ENCODE measurements at regions not wholly inside any gene's neighbourhood (a gene's known extent, or its start where the extent isn't known, plus 50 kb on each side); places are given as distances from the start of the nearest gene placed in this dataset.

DNA sequence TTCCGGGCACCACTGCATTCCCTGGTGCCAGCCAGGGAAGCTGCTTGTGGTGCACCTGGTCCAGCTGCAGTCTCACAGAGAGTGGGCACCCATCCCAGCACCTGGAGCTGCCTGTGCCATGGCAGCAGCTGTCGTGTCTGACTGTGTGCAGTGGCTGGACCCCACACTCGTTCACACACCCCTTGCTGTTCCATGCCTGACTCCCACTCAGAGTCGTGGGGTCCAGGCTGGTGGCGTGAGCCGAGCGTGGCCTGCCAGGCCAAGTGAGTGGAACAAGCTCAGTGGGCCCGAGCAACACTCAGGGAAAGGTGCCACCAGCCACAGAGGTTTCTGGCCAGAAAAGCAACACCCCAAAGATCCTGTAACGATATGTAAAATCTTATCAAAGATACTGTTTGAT is 97.2 kb upstream of the KCNK1 start:
- H3K4me3 ChIP-seq (ENCODE audit: extremely low read depth, insufficient read depth, low read length, poor library complexity, severe bottlenecking) = no peak overlapping the region
- H3K36me3 ChIP-seq (ENCODE audit: control insufficient read depth, insufficient read depth, low read length) = no peaks in the 10 kb centered on the region
- H3K9me3 ChIP-seq (ENCODE audit: control insufficient read depth, low read length) = no peaks in the 10 kb centered on the region
- H3K27ac ChIP-seq (ENCODE audit: low read depth, low read length, severe bottlenecking) = no peak overlapping the region
- no peaks in the 10 kb centered on the region for H3K4me1 ChIP-seq (ENCODE audit: control insufficient read depth, insufficient read depth, low read length, poor library complexity, severe bottlenecking)
- 91 to 93% methylated on average over 6 to 8 of the region's 9 CpGs for WGBS, 2 experiments (ENCODE audit: insufficient coverage in 2 of 2)

DNA sequence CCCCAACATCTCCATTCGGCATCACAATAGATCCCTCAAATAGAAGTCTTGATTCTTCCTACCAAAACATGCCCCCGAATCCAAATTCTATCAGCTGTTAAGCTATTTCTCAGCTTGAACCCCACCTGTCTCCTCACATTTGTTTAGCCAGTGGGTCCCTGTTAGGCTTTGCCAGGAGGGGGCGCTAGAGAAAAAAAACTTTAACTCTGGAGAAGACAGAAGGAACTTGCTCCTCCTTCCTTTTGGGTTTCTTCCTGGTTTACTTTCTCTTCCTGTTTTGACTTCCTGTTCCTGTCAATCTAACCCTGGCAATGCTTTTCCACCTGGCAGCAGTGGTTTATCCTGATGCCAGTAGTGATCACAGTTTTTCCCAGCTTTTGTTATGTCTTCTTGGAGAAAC is 95.6 kb upstream of the KCNK1 start:
- Histone ChIP-seq H3K36me3 (ENCODE audit: control insufficient read depth, insufficient read depth, low read length) (no peaks in the 10 kb centered on the region), H3K4me3 (ENCODE audit: extremely low read depth, insufficient read depth, low read length, poor library complexity, severe bottlenecking) (no peak overlapping the region), H3K27ac (ENCODE audit: low read depth, low read length, severe bottlenecking) (no peak overlapping the region), H3K4me1 (ENCODE audit: control insufficient read depth, insufficient read depth, low read length, poor library complexity, severe bottlenecking) (no peaks in the 10 kb centered on the region), H3K9me3 (ENCODE audit: control insufficient read depth, low read length) (no peaks in the 10 kb centered on the region)
- WGBS, 2 experiments (ENCODE audit: insufficient coverage in 2 of 2) = 60 to 71% methylated on average over 3 of the region's 3 CpGs

DNA sequence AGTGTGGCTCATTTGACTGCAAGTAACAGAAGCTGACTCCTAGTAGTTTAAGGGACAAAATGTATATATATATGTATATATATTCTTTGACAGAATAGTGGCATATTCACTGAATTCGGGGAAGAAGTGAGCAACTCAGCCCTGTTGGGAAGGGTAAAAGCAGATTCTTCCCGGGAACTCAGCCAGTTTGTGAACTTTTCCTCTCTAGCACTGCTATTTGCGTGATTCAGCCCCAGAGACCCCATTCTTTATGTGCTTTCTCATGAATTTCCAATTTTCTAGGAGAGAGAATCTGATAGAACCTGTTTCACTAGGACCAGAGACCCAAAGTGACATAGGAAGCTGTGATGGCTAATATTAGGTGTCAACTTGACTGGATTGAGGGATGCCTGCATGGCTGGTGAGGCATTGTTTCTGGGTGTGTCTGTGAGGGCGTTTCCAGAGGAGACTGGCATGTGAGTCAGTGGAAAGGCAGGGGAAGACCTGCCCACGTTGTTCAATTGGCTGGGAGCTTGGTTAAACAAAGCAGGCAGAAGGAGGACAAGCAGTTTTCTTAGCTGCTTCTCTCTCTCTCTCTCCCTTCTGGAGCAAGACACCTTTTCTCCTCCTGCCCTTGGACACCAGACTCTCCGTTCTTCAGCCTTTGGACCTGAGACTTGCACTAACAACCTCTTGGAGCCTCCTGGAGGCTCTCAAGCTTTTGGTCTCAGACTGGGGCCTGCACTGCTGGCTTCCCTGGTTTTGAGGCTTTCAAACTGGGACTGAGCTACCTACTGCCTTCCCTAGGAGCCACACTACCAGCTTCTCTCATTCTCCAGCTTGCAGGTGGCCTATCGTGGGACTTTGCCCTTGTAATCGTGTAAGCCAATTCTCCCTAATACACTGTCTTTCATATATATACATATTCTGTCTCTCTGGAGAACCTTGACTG is 93.4 kb upstream of the KCNK1 start:
- 72 to 74% methylated on average over 5 to 7 of the region's 8 CpGs for WGBS, 2 experiments (ENCODE audit: insufficient coverage in 2 of 2)
- no peak overlapping the region for H3K27ac ChIP-seq (ENCODE audit: low read depth, low read length, severe bottlenecking)
- no peaks in the 10 kb centered on the region for H3K36me3 ChIP-seq (ENCODE audit: control insufficient read depth, insufficient read depth, low read length)
- H3K9me3 ChIP-seq (ENCODE audit: control insufficient read depth, low read length) = no peaks in the 10 kb centered on the region
- H3K4me3 ChIP-seq (ENCODE audit: extremely low read depth, insufficient read depth, low read length, poor library complexity, severe bottlenecking) = no peak overlapping the region
- no peaks in the 10 kb centered on the region for H3K4me1 ChIP-seq (ENCODE audit: control insufficient read depth, insufficient read depth, low read length, poor library complexity, severe bottlenecking)

DNA sequence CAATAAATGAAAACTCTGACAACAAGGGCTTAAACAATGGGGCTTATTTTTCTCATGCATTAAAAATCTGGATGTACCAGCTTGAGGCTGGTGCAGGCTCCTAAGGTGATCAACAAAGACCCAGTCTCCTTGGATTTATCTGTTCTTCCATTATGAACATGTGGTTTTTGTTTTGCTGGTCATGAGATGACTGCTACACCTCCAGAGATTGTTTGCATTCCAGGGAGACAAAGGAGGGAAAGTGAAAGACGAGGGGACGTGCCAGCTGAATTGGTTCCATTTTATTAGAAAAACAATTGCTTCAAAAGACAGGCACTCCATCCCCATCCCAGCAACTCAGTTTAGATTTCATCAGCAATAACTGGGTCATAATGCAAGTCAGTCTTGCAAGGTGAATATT is 90.9 kb upstream of the KCNK1 start:
- WGBS, 2 experiments (ENCODE audit: insufficient coverage in 2 of 2) = 20% methylated on average over 1 of the region's 2 CpGs; no CpG with 5 or more reads in 1 of the 2 experiments
- no peak overlapping the region for H3K4me3 ChIP-seq (ENCODE audit: extremely low read depth, insufficient read depth, low read length, poor library complexity, severe bottlenecking)
- H3K27ac ChIP-seq (ENCODE audit: low read depth, low read length, severe bottlenecking) = no peak overlapping the region
- no peaks in the 10 kb centered on the region for H3K4me1 ChIP-seq (ENCODE audit: control insufficient read depth, insufficient read depth, low read length, poor library complexity, severe bottlenecking)
- no peaks in the 10 kb centered on the region for H3K36me3 ChIP-seq (ENCODE audit: control insufficient read depth, insufficient read depth, low read length)
- no peaks in the 10 kb centered on the region for H3K9me3 ChIP-seq (ENCODE audit: control insufficient read depth, low read length)

DNA sequence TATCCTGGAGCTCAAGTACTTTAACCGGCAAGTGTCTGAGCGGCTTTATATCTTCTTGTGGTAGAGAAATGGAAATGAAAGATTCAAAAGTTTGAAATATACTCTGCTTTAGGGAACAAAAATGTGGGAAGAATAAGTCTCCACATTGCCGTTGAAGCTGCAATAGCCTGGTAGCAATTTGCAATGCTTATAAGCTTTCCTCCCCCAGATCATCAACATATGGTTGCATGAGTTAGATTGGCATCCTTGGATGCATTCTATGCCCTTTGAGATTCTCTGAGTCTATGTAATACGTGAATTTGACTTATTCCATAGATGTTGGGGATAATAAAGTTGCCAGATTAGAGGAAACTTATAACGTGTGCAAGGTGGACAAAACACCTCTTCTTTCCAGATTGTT is 86.1 kb upstream of the KCNK1 start:
- H3K4me3 ChIP-seq (ENCODE audit: extremely low read depth, insufficient read depth, low read length, poor library complexity, severe bottlenecking) = no peak overlapping the region
- H3K36me3 ChIP-seq (ENCODE audit: control insufficient read depth, insufficient read depth, low read length) = no peaks in the 10 kb centered on the region
- no peak overlapping the region for H3K27ac ChIP-seq (ENCODE audit: low read depth, low read length, severe bottlenecking)
- no peaks in the 10 kb centered on the region for H3K9me3 ChIP-seq (ENCODE audit: control insufficient read depth, low read length)
- 82 to 100% methylated on average over 2 to 4 of the region's 5 CpGs for WGBS, 2 experiments (ENCODE audit: insufficient coverage in 2 of 2)
- no peaks in the 10 kb centered on the region for H3K4me1 ChIP-seq (ENCODE audit: control insufficient read depth, insufficient read depth, low read length, poor library complexity, severe bottlenecking)

DNA sequence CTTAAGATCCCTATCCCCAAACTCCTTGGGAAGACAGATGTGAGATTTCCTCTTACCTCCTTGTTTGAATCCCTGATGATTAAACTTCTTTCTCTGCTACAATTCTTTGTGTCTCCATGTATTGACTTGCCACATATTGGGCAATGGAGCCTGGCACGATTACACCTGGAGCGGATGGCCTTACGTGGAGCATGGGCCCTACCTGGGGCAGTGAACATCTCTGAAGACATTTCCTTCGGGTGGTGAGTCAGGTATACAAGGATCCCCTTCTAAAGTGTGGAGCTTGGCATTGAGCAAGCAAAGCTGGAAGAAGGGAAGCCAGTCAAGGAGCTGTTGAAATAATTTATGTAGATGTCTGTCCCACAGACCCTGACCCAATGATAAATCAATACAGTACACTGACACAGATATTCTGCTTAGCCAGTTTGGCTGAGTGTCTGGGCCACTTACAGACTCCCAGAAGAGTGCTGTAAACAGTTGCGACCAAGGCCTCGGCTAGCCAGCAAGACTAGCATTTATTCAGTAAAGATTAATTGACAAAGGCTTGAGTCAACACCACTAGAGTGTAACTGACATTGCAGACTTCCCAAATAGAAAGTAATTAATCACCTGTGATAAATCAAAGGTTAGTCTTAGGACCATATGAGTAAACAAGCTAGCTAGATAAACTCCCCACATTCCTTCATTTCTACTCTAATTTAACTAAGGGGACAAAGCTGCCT is 83.1 kb upstream of the KCNK1 start:
- H3K4me3 ChIP-seq (ENCODE audit: extremely low read depth, insufficient read depth, low read length, poor library complexity, severe bottlenecking) = no peak overlapping the region
- H3K36me3 ChIP-seq (ENCODE audit: control insufficient read depth, insufficient read depth, low read length) = no peaks in the 10 kb centered on the region
- no peaks in the 10 kb centered on the region for H3K4me1 ChIP-seq (ENCODE audit: control insufficient read depth, insufficient read depth, low read length, poor library complexity, severe bottlenecking)
- H3K9me3 ChIP-seq (ENCODE audit: control insufficient read depth, low read length) = no peaks in the 10 kb centered on the region
- H3K27ac ChIP-seq (ENCODE audit: low read depth, low read length, severe bottlenecking) = no peak overlapping the region
- 90 to 93% methylated on average over 4 to 6 of the region's 6 CpGs for WGBS, 2 experiments (ENCODE audit: insufficient coverage in 2 of 2)

DNA sequence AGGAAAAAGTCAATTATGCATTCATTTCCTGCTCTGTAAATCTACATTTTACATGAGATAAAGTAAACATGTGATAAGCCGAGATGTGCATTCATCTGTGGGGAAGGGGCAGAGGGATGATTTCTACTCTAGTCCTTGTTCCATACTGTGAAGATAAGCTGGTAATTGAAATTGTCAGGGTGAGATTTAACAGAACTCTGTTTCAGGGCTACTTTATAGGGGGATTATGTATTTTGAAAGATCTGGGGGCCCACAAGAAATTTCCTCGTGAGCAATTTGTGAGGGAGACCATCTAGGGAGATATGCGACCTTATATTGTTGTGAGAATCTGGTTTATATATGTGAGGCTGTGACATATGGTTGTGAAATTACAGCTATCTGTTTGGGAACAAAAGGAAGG is 73.1 kb upstream of the KCNK1 start:
- peak overlapping the region; percentile 7 for H3K27ac ChIP-seq (ENCODE audit: low read depth, low read length, severe bottlenecking)
- no peak overlapping the region for H3K4me3 ChIP-seq (ENCODE audit: extremely low read depth, insufficient read depth, low read length, poor library complexity, severe bottlenecking)
- peaks cover 5% of the 10 kb centered on the region for H3K9me3 ChIP-seq (ENCODE audit: control insufficient read depth, low read length)
- 82 to 89% methylated on average over 2 to 3 of the region's 3 CpGs for WGBS, 2 experiments (ENCODE audit: insufficient coverage in 2 of 2)
- peaks cover 17% of the 10 kb centered on the region for H3K4me1 ChIP-seq (ENCODE audit: control insufficient read depth, insufficient read depth, low read length, poor library complexity, severe bottlenecking)
- H3K36me3 ChIP-seq (ENCODE audit: control insufficient read depth, insufficient read depth, low read length) = no peaks in the 10 kb centered on the region

DNA sequence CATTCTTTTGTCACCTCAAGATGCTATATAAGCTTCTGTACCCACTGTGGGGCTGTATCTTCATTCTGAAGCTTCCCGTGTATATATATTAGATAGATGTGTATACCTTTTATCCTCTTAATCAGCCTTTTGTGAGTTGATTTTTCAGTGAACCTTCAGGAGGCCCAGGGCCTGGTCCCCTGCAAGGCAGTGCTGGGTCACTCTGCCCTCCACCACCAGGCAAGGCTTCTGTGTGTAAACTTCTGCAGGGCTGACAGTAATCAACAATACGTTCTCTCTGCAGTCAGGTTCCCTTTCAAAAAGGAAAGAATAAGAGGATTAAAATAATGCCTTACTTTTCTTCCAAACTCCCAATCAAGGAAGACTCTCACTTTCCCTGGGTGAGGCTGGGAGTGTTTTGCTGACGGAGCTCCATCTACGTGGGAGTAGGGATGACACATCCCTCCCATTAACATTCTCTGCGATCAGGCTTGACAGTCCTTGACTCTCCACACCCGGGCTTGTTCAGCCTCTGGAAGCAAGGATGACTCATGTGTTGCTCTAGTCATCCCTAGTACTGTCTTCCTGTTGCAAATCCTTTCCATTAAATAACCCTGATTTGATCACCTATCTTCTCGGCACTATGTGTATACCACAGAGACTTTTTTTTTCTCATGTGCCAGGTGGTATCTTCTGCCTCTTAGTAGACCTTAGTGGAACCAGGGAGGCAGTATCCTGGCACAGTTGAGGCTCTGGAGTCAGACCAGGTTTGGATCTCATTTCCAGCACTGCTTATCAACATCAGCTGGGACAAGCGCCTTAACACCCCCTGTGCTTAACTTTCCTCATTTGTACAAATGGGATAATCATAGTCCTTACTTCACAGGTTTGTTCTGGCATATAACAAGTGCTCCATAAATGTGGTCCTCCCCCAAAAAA is 70.3 kb upstream of the KCNK1 start:
- 14 to 44% methylated on average over 2 to 5 of the region's 8 CpGs for WGBS, 2 experiments (ENCODE audit: insufficient coverage in 2 of 2)

DNA sequence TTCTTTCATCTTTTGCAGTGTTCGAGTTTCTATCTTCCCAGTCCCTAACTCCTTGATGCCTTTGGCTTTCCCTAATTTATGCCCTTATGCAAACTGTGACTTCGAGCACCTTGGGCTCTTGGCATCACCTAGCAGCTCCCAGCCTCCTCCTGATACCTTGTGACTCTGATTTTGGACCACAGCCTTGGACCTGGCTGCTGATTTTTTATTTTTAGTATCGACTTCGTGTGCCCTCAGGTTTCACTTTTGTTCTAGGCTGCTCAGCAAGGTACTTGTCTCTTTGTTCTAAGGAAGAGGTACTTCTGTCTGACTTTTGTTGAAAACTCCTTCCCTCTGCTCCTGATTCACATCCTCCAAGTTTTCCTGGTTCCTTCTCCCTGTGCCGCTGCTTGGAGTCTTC is 69.6 kb upstream of the KCNK1 start:
- peak overlapping the region; percentile 68 for H3K27ac ChIP-seq (ENCODE audit: low read depth, low read length, severe bottlenecking)
- 84 to 93% methylated on average over 3 to 5 of the region's 5 CpGs for WGBS, 2 experiments (ENCODE audit: insufficient coverage in 2 of 2)
- no peaks in the 10 kb centered on the region for H3K36me3 ChIP-seq (ENCODE audit: control insufficient read depth, insufficient read depth, low read length)
- peaks cover 17% of the 10 kb centered on the region for H3K4me1 ChIP-seq (ENCODE audit: control insufficient read depth, insufficient read depth, low read length, poor library complexity, severe bottlenecking)
- peaks cover 5% of the 10 kb centered on the region for H3K9me3 ChIP-seq (ENCODE audit: control insufficient read depth, low read length)
- no peak overlapping the region for H3K4me3 ChIP-seq (ENCODE audit: extremely low read depth, insufficient read depth, low read length, poor library complexity, severe bottlenecking)

More for the DNA sequence above, 70.3 kb upstream of the KCNK1 start:
- Histone ChIP-seq H3K9me3 (ENCODE audit: control insufficient read depth, low read length) (peaks cover 5% of the 10 kb centered on the region), H3K4me1 (ENCODE audit: control insufficient read depth, insufficient read depth, low read length, poor library complexity, severe bottlenecking) (peaks cover 17% of the 10 kb centered on the region), H3K27ac (ENCODE audit: low read depth, low read length, severe bottlenecking) (peak overlapping the region; percentile 82), H3K36me3 (ENCODE audit: control insufficient read depth, insufficient read depth, low read length) (no peaks in the 10 kb centered on the region), H3K4me3 (ENCODE audit: extremely low read depth, insufficient read depth, low read length, poor library complexity, severe bottlenecking) (no peak overlapping the region)

DNA sequence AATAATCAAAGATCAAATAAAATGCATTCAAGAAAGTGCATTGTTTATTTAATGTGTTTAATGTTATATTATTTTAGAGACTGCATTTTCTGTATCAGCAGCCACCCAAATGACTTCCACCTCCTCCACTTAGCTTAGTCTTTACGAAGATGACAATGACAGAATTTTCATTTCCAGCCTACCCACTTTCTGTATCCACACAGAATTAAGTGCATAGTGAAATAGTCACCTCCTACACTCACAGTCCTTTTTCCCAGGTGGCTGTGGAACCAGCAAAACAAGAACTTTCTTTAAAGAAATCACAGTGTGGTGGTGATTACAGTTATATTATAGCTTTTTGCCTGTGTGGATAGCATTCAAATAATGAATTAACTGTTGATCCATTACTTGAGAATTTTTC is 66.2 kb upstream of the KCNK1 start:
- Histone ChIP-seq H3K4me3 (ENCODE audit: extremely low read depth, insufficient read depth, low read length, poor library complexity, severe bottlenecking) (no peak overlapping the region), H3K36me3 (ENCODE audit: control insufficient read depth, insufficient read depth, low read length) (no peaks in the 10 kb centered on the region), H3K9me3 (ENCODE audit: control insufficient read depth, low read length) (no peaks in the 10 kb centered on the region), H3K27ac (ENCODE audit: low read depth, low read length, severe bottlenecking) (no peak overlapping the region), H3K4me1 (ENCODE audit: control insufficient read depth, insufficient read depth, low read length, poor library complexity, severe bottlenecking) (peaks cover 15% of the 10 kb centered on the region)
- WGBS, 2 experiments (ENCODE audit: insufficient coverage in 2 of 2) = 100% methylated on average over 1 of the region's 1 CpG; no CpG with 5 or more reads in 1 of the 2 experiments
